ENCODE measurements at regions not wholly inside any gene's neighbourhood (a gene's known extent, or its start where the extent isn't known, plus 50 kb on each side); places are given as distances from the start of the nearest gene placed in this dataset.

DNA sequence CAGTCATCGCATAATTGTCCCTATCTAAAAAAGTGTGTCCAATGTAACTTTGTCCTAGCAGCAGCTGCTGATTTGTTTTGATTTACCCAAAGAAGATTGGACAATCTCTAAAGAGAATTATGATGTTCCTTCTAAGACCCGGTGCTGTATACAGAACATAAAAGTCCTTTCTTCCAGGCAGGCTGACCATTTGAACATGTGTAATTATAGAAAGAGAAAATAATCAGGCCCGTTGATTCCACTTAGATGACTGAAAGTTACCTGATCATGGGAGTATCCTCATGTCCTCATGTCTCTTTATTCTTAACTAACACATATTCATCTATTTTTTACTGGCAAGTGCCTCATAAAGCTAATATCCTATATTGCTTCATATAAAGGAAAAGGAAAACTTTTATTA is 164.1 kb upstream of the MRPS30 start:
- TF ChIP-seq JUND (IDR thresholded peaks at IDR 0.05; ENCODE audit: low read depth): no peak
- in situ Hi-C loops (cut with HindIII; ENCODE audit: low pct_unique_long_range_greater_than_20kb, low sequenced_read_pairs): no loop called here
- no peak for DNase-seq (ENCODE audit: low read depth in 1 of 2, low spot score in 1 of 2)

DNA sequence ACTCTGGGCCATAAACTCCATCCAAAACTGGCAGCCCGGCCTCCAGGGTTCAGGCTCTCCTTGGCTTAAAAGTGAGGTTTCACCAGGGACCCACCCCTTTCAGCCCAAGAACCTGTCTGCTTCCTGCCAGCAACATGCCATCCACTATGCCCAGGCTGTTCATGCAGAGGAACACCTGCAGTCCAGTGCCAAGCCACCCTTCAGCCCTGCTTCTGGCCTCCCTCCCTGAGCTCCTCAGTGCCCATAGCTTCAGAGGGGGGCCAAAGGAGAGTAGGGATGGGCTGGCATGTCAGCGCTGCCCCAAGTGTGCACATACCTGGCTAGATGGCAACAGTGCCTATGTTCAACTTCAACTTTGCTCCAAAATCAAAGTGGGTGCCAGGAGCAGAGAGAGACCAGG is 166.9 kb upstream of the MRPS30 start:
- in situ Hi-C loops (cut with HindIII; ENCODE audit: low pct_unique_long_range_greater_than_20kb, low sequenced_read_pairs): no loop called here
- DNase-seq (ENCODE audit: low read depth in 1 of 2, low spot score in 1 of 2): no peak
- TF ChIP-seq JUND (IDR thresholded peaks at IDR 0.05; ENCODE audit: low read depth): no peak

DNA sequence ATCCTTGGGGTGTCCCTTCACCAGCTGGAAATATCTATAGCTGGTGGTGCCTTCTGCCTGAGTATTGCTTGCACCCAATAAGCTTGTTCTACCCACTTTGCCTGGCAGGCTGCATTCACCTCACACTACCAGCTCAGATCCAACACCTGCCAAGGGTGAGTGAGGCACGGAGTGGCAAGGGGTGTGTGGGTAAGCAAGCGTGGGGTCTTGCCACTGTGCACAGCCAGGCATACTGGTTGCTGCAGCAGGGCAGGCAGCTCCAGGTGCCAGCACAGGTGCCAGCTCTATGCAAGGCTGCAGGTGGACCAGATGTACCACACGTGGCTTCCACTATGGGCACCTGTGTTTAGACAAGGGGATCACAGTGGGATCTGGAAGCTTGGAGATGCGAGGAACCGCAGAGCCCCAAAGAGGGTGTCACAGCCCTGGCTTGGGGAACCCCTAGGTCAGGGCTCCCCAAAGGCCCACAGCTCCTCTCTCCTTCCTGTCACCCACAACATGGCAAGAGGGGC is 167.7 kb upstream of the MRPS30 start:
- no peak for TF ChIP-seq JUND (IDR thresholded peaks at IDR 0.05; ENCODE audit: low read depth)
- no peak for DNase-seq (ENCODE audit: low read depth in 1 of 2, low spot score in 1 of 2)
- in situ Hi-C loops (cut with HindIII; ENCODE audit: low pct_unique_long_range_greater_than_20kb, low sequenced_read_pairs): no loop called here

DNA sequence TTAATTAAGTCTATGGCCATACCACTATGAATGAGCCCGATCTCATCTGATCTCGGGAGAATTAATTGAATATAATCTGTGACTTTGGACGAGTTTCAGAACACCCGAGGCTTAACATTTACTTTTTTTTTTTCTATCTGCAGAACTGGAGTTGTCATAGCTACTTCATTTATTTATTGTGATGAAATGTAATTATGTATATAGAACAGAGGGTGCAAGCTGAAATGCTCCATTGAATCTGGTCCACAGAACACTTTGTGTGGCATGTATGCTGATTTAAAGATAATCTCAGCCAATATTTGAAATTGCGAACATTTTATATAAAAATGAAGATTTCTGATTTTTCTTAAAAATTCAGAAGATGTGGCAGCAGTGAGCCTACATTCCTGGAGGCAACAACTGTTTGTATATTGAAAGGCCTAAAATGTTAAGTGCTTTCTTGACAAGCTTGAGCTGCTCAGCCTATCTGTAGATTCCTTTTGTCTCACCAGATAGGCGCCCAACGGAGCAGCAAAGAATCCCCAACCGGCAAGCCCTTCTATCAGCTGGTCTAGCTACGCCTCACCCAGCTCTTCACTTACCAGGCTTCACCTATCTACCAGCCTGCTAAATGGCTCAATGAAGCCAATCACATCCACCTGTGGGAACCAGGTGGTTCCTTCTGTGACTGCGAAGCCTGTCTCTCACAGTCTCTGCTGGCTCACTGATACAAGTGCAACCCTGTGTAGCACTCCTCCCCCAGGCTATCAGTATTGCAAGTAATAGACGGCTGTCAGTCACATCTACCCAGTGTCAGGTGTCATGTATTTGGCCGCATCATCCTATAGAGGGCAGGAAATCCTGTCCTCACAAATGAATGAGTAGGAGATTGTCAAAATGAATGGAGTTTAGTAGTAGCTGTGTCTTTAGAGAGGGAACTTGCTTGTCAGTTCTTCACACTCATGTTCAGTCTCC is 170.6 kb upstream of the MRPS30 start:
- DNase-seq (ENCODE audit: low read depth in 1 of 2, low spot score in 1 of 2): peak in 1 of 2 experiments; percentile 22
- in situ Hi-C loops (cut with HindIII; ENCODE audit: low pct_unique_long_range_greater_than_20kb, low sequenced_read_pairs): no loop called here
- TF ChIP-seq JUND (IDR thresholded peaks at IDR 0.05; ENCODE audit: low read depth): no peak

DNA sequence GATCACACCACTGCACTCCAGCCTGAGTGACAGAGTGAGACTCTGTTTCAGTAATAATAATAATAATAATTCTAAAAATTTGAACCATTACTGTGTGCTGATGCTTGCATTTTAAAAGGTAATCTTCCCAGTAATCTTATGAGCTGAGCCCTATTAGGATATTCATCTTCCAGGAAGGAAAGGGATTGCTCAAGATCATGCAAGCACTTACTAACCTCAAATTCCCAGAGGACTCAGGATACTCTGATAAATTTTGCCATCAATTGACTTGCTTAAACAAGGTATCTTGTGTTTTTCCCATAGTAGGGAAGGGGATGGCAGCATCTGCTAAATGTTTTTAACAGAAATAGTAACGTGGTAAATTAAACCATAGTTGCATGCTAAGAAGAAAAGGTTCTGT is 176.4 kb upstream of the MRPS30 start:
- in situ Hi-C loops (cut with HindIII; ENCODE audit: low pct_unique_long_range_greater_than_20kb, low sequenced_read_pairs): no loop called here
- no peak for TF ChIP-seq JUND (IDR thresholded peaks at IDR 0.05; ENCODE audit: low read depth)
- no peak for DNase-seq (ENCODE audit: low read depth in 1 of 2, low spot score in 1 of 2)

DNA sequence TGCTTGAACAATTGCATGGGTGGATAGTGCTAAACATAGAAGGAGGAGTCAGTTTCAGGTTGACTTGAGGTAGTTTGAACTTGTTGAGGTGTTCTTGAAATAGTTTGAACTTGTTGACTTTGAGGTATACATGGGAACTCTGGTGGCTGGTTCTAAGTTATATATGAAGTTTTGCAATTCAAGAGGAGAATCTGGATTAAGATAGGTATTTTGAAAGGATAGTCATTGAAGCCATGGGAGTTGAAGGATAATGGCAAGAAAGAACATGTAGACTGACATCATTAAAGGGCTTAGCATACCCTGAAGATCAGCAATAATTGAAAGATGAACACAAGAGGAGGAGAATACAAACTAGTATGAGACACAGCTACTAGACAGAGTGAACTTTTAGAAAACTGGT is 181.9 kb upstream of the MRPS30 start:
- in situ Hi-C loops (cut with HindIII; ENCODE audit: low pct_unique_long_range_greater_than_20kb, low sequenced_read_pairs): no loop called here
- no peak for DNase-seq (ENCODE audit: low read depth in 1 of 2, low spot score in 1 of 2)
- no peak for TF ChIP-seq JUND (IDR thresholded peaks at IDR 0.05; ENCODE audit: low read depth)

DNA sequence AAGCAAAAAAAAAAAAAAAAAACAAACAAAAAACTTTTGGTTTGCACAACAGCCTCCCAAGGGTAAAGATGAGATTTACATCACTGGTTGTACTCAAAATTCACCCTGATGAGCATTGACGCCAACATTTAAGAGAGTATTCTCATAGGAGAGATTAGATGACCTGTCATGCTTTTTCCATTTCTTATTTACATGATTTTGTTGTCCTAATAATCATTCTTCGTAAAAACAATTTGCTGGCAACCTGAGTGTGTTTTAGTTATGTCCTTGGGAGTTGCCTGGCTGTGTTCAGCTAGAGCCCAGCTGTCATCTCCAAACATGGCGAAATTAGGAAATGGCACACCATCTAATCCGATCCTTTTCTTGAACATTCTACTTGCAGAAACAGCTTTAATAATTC is 186.4 kb upstream of the MRPS30 start:
- in situ Hi-C loops (cut with HindIII; ENCODE audit: low pct_unique_long_range_greater_than_20kb, low sequenced_read_pairs): no loop called here
- no peak for DNase-seq (ENCODE audit: low read depth in 1 of 2, low spot score in 1 of 2)
- TF ChIP-seq JUND (IDR thresholded peaks at IDR 0.05; ENCODE audit: low read depth): no peak

DNA sequence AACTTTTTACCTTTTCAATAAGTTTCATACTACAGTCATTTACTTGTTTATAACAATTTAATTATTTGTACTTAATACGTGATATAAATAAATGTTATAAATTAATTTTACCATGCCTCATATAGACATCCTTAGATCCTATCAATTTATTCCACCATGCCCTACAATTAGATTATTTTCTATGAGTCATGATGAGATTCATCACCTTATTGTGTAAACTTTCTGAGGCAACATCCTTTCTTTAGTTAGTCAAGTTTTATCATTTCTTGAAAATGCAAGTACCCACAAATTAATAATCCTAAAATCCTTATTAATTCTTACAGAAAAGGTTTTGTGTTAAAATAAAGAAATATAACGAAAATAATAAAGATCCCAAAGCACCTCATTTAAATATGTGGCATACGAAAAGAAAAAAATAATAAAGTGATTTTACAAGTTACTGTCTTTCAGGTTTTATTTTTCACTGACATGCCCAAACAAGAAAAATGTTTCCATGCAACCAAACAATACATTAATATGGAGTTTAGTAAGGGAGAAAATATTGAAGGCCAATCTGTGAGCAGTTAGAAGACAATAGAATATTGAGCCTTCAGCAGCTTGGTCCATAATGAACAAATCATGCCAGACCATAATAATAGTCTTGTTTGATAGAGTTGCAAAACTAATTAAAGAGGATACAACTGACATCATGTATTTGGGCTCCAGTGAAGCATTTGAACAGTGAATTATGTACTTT is 188.7 kb upstream of the MRPS30 start:
- in situ Hi-C loops (cut with HindIII; ENCODE audit: low pct_unique_long_range_greater_than_20kb, low sequenced_read_pairs): no loop called here
- no peak for DNase-seq (ENCODE audit: low read depth in 1 of 2, low spot score in 1 of 2)
- TF ChIP-seq JUND (IDR thresholded peaks at IDR 0.05; ENCODE audit: low read depth): no peak

DNA sequence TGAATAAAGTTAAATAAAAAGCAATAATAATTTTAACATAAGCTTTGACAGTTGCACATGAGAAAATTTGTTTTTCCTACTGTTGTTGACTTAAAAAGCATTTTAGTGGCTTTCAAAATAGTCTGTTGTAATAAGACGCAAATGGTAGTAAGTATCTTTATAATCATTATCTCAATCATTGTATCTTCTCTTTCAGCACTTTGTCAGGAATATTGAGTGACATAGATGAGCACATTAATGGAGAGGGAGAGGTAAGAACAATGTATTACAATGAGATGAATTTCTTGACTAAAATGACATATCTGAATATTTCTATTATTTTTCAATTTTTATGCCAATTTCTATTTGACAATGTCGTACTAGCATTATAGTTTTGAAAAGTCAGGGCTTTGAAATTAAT is 193.9 kb upstream of the MRPS30 start:
- in situ Hi-C loops (cut with HindIII; ENCODE audit: low pct_unique_long_range_greater_than_20kb, low sequenced_read_pairs): no loop called here
- no peak for TF ChIP-seq JUND (IDR thresholded peaks at IDR 0.05; ENCODE audit: low read depth)
- DNase-seq (ENCODE audit: low read depth in 1 of 2, low spot score in 1 of 2): no peak

DNA sequence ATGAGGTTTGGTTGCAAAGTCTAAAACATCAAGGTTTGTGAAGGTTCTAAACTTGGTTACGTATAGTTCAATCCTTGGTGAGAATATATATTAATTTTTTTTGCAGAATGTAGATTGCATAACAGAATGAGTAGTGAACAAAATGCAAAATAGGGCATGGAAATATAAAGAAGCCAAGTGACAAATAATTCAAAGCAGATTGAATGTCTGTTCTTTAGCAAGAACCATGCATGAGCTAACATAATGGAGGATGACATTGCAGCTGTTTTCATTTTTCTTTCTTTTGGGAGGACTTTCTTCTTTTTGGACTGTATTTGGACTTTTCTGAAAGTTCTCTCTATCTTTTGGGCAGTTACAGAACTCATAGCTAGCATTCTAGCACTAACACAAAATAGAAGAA is 194.8 kb upstream of the MRPS30 start:
- DNase-seq (ENCODE audit: low read depth in 1 of 2, low spot score in 1 of 2): no peak
- TF ChIP-seq JUND (IDR thresholded peaks at IDR 0.05; ENCODE audit: low read depth): no peak
- in situ Hi-C loops (cut with HindIII; ENCODE audit: low pct_unique_long_range_greater_than_20kb, low sequenced_read_pairs): no loop called here

DNA sequence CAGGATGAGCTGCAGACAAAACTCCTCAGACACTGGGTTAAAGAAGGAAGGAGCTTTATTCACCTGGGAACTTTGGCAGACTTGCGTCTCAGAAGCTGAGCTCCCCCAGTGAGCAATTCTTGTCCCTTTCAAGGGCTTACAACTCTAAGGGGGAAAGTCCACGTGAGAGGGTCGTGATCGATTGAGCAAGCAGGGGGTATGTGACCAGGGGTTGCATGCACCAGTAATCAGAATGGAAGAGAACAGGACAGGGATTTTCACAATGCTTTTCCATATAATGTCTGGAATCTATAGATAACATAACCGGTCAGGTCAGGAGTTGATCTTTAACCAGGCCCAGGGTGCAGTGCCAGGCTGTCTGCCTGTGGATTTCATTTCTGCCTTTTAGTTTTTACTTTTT is 202.8 kb upstream of the MRPS30 start:
- DNase-seq (ENCODE audit: low read depth in 1 of 2, low spot score in 1 of 2): no peak
- no peak for TF ChIP-seq JUND (IDR thresholded peaks at IDR 0.05; ENCODE audit: low read depth)
- in situ Hi-C loops (cut with HindIII; ENCODE audit: low pct_unique_long_range_greater_than_20kb, low sequenced_read_pairs): no loop called here

DNA sequence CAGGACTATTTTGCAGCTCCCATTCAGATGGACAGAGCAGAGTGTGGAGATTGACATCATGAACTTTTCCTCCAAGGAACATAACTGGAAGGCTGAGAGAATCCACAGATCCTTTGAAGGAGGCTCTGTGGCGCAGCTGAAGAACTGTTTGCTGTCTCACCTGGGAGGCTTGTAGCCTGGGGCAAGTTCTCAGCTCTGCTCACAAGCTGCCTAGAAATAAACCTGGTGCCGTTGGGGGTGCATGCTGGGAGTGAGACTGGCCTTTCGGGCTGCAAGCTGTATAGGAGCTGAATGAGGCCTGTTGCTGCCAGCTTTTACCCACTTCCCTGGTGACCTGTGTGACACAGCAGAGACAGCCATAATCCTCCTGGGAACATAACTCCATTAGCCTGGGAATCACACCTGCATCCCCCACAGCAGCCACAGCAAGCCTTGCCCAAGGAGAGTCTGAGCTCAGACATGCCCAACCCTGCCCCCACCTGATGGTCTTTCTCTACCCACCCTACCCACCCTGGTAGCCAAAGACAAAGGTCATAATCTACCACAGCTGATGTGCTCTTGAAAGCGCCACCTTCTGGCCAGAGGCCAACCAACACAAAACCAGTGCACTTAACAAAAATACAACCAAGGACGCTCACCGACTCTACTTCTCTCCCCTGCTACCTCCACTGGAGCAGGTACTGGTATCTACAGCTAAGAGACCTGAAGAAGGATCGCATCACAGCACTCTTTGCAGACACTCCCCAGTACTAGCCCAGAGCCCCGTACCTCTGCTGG is 205.1 kb upstream of the MRPS30 start:
- TF ChIP-seq JUND (IDR thresholded peaks at IDR 0.05; ENCODE audit: low read depth): no peak
- DNase-seq (ENCODE audit: low read depth in 1 of 2, low spot score in 1 of 2): no peak
- in situ Hi-C loops (cut with HindIII; ENCODE audit: low pct_unique_long_range_greater_than_20kb, low sequenced_read_pairs): no loop called here

Measured in T47D (cell line).